GM12874 (cell line): ENCODE measurements at regions not wholly inside any gene's neighbourhood (a gene's known extent, or its start where the extent isn't known, plus 50 kb on each side); places are given as distances from the start of the nearest gene placed in this dataset.

Experiments used
- TF ChIP-seq, protein P1 (sequence below): IDR thresholded peaks from 2 replicates; pipeline ENCODE4 v1.5.1; 2011; ENCODE audit warnings: low read depth, mild to moderate bottlenecking, control low read depth, low read length, moderate library complexity; ENCODE audit not compliant: insufficient read depth

DNA sequence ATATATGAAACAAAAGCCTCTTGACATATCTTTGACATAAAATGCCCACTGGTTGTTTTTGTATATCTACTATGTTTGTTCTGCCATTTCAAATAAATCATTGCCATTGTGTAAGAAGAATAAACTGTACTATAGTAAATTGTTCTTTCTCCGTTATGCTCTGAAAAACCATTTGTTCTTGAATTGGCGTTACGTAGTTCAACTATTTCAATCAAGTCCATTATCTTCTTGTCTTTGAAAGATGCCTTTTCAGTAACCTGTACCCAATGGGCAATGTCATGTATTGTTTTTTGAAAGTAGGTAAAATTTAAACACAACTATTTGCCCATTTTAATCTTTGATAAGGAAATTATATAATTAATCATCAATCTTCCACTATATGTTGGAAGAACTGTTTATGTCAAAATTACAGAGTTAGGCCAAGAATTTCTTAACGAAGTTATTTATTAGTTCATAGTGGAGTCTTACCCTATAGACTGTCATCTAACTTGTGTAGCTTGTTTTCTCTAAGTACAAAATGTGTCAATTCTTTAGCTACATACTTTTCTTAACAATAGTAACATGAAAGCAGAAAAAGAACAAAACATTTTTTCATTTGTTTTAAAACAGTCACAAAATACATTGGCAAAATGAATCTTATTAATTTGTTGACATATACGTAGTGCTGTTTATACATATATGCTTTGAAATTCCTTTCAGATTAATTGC is 294.8 kb downstream of the PTPRC start:
- TF ChIP-seq, protein P1, sequence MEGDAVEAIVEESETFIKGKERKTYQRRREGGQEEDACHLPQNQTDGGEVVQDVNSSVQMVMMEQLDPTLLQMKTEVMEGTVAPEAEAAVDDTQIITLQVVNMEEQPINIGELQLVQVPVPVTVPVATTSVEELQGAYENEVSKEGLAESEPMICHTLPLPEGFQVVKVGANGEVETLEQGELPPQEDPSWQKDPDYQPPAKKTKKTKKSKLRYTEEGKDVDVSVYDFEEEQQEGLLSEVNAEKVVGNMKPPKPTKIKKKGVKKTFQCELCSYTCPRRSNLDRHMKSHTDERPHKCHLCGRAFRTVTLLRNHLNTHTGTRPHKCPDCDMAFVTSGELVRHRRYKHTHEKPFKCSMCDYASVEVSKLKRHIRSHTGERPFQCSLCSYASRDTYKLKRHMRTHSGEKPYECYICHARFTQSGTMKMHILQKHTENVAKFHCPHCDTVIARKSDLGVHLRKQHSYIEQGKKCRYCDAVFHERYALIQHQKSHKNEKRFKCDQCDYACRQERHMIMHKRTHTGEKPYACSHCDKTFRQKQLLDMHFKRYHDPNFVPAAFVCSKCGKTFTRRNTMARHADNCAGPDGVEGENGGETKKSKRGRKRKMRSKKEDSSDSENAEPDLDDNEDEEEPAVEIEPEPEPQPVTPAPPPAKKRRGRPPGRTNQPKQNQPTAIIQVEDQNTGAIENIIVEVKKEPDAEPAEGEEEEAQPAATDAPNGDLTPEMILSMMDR, result no peak

DNA sequence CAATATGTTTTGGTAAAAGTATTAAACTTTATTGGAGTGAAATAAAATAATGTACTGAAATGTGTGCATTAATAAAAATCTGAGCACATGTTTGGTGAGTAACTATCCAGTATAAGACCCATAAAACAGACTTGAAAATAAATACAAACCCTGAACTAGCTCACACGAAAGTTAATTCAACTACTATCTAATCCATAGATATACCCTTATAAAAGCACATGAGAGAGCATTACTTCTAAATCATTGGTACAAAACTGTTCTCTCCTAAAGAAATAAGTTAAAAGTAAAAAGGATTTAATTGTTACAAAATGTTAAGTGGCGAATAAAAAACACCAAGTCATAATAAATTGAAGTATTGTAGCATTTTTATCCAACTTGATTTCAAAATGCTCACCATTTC is 295.6 kb downstream of the PTPRC start:
- TF ChIP-seq, protein P1, result no peak

DNA sequence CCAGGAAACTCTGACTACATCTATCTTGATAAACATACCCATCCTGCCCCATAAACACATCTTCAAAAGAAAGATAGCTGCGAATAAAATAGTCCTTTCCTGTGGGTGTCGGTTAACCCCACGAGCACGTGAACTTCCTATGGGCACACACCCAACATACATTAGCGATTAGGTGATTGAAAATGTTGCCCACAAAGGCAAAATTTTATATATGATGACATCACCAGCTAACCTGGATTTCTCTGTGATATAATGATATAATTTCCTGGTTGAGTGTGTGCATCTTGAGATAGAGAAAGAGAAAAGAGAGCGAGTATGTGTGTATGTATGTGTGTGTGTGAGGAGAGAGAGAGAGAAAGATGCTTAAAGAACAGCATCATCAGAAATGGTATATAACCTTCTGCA is 296.1 kb downstream of the PTPRC start:
- TF ChIP-seq, protein P1, result no peak

DNA sequence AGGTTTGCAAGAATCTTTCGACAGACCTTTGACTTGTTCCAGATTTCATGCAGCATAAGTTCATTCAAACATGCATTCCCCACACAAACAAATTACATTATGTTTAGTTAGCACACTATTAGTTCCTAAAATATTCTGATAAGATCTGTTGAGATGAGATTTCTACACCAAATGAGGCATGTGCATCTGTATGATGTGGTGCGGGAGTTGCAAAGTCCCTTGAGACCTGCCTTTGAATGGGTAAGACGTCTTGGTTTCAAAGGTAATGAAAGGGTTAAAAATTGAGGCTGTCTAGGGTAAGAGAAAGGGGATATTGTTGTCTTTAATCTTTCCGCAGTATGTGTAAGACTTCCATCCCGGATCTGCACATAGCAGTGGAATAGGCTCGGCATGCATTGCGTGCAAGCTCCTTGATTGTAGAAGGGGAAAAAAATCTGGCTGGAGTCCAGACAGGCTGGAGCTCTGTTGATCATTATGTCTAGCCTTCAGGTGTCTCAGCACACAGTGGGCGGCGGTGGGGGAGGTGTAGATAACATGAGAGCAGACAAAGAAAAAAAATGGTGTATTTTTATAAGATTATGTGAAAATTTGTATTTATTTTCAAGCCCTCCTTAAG is 296.6 kb downstream of the PTPRC start:
- TF ChIP-seq, protein P1, result no peak

DNA sequence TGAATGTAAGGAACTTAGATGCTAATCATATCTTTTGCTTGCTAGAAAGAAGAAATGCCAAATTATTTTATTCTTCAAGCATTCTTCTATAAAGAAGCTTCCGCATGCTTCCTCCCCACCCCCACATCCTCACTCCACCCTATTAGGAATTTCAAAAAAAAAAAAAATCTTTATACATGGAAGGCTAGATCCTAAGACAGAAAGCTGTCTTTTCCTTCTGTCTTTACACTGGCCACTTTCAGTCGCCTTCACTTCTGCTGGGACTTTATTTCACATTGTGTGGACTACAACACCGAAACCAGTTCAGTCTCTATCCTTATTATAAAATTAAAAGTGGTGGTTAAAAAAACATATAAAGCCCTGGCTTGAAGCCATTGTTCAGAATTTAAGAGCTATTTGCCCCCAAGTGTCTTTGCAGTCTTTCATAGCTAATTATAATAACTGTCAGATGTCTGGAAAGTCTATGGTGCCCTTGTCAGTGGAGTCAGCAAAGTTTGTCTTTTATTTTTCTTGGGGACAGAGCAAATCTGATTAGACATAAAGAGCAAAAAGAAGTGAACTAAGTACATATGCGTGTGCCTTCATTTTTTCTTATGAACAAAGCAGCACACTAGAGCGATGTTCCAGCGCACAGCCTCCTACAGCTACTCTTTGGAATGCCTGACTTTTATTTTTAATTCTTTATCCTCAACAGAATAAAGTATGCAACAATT is 297.7 kb downstream of the PTPRC start:
- TF ChIP-seq, protein P1, result no peak

DNA sequence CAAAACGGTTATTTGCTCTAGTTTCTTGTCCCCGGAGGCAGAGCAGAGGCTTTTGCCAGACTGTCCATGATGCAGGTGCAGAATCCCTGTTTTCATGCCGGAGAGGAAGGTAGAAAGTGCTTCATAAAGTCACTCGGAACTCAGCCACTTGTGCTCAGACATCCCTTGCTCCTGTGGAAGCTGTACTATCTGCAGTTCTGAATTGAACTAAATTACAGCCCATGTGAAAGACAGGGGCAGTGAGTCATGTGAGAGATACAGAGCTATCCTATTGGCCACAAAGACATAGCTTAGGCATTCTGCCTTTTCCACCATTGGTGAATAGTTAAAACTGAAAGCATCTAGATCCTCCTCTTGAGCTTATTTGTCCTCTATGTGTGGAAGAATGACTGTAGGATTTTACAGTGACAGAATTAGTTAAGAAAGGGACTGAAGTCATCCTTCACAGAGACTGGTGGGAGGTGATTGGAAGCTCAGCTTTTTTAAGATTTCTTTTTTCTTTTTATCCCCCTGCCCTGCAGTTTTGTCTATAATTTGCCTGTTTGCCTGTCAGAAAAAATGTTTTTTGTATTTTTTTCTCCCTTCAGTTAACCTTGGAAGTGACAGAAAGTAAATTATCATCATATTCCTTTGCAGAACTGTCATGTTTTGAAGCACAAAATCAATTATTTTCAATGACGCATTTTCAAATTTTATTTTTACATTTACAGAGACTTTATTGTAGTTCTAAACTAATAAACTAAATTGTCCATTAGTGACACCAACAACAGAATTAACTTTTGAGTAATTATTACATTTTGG is 298.6 kb downstream of the PTPRC start:
- TF ChIP-seq, protein P1, result no peak

DNA sequence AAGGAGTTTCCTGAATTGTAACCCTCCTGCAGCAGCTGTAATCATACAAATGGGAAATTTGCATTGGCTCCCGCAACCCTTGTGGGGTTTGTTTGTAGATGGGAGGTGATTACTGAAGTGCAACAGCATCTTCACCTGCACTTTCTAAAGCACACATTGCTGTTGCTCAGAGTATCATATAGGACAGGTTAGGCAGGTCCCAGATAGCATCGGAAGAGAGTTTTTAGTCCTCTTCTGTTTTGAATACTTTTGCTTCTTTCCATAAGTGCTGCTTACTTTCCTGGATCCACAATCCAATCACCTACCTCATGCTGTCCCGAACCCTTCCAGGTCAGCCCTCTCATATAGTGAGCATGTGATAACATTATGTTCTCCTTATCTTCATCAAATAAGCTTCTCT is 300.4 kb downstream of the PTPRC start:
- TF ChIP-seq, protein P1, result no peak
